ENCODE measurements at regions not wholly inside any gene's neighbourhood (a gene's known extent, or its start where the extent isn't known, plus 50 kb on each side); places are given as distances from the start of the nearest gene placed in this dataset.

DNA sequence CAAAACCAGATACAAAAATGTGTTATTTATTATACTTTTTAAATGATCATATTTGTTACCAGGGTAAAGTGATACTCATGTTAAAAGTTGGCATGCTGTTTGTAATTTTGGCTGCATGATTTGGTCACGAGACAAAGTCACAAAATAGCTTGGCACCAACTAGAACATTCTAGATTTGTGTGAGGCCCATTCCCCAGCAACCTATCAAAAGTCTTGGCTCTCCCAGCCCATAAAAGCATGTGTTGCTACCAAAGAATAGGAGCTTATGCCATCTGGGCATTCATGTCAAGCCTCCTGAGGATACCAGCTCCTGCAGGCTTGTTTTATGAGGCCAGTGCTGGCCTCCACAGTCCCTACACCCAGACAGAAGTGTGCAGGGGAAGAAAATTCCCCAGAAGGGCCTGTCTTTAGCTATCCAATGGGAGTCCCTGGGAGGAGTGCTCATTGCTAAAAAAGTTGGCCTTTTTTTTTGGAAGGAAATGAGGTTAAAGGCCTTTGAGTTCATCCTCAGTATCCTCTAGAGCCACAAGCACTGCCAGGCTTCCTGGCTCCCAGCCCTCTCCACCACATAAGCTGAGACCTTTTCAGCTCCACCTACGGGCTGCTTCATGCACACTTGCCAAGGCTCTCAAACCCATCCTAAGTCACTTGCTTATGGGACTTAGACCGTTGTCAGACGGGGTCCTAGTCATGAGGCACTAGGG, 211.9 kb upstream of the EOLA2 start (continued):
- TF ChIP-seq RCOR1 (IDR thresholded peaks at IDR 0.05; ENCODE audit: borderline replicate concordance in 1 of 2, low read depth in 2 of 2, low read length in 2 of 2) (no peak), HEY1 (CRISPR knock-in tag; IDR thresholded peaks at IDR 0.05; ENCODE audit: borderline replicate concordance) (no peak)
- TF ChIP-seq, protein P1, sequence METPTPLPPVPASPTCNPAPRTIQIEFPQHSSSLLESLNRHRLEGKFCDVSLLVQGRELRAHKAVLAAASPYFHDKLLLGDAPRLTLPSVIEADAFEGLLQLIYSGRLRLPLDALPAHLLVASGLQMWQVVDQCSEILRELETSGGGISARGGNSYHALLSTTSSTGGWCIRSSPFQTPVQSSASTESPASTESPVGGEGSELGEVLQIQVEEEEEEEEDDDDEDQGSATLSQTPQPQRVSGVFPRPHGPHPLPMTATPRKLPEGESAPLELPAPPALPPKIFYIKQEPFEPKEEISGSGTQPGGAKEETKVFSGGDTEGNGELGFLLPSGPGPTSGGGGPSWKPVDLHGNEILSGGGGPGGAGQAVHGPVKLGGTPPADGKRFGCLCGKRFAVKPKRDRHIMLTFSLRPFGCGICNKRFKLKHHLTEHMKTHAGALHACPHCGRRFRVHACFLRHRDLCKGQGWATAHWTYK (CRISPR knock-in tag; IDR thresholded peaks at IDR 0.05) = no peak

DNA sequence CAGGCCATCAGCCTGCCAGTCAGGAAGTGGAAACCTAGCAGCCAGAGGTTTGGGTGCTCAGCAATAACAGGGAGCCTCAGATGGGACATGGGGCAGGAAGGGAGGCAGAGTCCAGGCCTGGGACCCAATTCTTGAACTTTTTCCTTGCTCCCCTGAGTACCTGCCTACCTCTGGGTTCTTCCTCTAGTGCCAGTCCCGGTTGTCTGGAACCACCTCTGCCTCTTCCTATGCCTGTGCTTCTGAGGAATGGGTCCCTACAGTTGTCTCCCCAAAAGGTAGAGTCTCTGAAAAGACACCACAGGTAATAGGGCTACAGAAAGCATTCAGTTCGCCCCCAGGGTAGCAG, 212.4 kb upstream of the MAMLD1 start:
- Histone ChIP-seq H3K4me1 (replicated peaks in 1 of 2; ENCODE audit: control insufficient read depth in 2 of 2, insufficient read depth in 2 of 2, low read length in 2 of 2) (no peaks in the 10 kb centered on the region), H3K27ac (ENCODE audit: extremely low read depth, low read depth, low read length) (no peak overlapping the region), H2AFZ (ENCODE audit: low read depth, low read length) (no peak overlapping the region), H3K9ac (ENCODE audit: insufficient read depth in 1 of 2, low read depth in 2 of 2, low read length in 2 of 2) (no peak overlapping the region), H3K9me3 (replicated peaks; ENCODE audit: control insufficient read depth, insufficient read depth, low read depth, low read length) (no peaks in the 10 kb centered on the region), H3K36me3 (ENCODE audit: control insufficient read depth, insufficient read depth, low read length) (no peaks in the 10 kb centered on the region), H3K4me3 (no peak overlapping the region), H3K79me2 (ENCODE audit: control insufficient read depth, insufficient read depth, low read length) (no peaks in the 10 kb centered on the region), H3K27me3 (ENCODE audit: control insufficient read depth in 2 of 2, insufficient read depth in 2 of 2, low read length in 2 of 2) (no peaks in the 10 kb centered on the region; a peak in 1 of 5 replicates), H3K9me1 (ENCODE audit: control insufficient read depth, insufficient read depth, low read length) (no peaks in the 10 kb centered on the region), H3K4me2 (ENCODE audit: insufficient read depth, low read length) (no peak overlapping the region), H4K20me1 (replicated peaks; ENCODE audit: control insufficient read depth, insufficient read depth, low read length) (no peaks in the 10 kb centered on the region)
- no peak for ATAC-seq
- intact Hi-C loops (cut with micrococcal nuclease) (no loop called here), in situ Hi-C loops (cut with MboI) (no loop called here)
- no peak for TF ChIP-seq ETV1 (tag; conservative IDR thresholded peaks at IDR 0.05; ENCODE audit: low read depth)
- TF ChIP-seq ZNF316 (IDR thresholded peaks at IDR 0.05) = no peak
- TF ChIP-seq SRSF1 (IDR thresholded peaks at IDR 0.05; ENCODE audit: low read depth, low read length) = no peak
- TF ChIP-seq C11orf30 (IDR thresholded peaks at IDR 0.05; ENCODE audit: low read depth) = no peak
- TF ChIP-seq BMI1 (IDR thresholded peaks at IDR 0.05; ENCODE audit: low read length) = no peak
- TF ChIP-seq, protein P2, sequence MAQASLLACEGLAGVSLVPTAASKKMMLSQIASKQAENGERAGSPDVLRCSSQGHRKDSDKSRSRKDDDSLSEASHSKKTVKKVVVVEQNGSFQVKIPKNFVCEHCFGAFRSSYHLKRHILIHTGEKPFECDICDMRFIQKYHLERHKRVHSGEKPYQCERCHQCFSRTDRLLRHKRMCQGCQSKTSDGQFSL (CRISPR knock-in tag; IDR thresholded peaks at IDR 0.05) = no peak
- TF ChIP-seq, protein P2 (tag; IDR thresholded peaks at IDR 0.05) = no peak
- no peak for TF ChIP-seq TEAD4 (IDR thresholded peaks at IDR 0.05; ENCODE audit: low read length)
- no peak for TF ChIP-seq TEAD4 (CRISPR knock-in tag; IDR thresholded peaks at IDR 0.05; ENCODE audit: borderline replicate concordance)
- TF ChIP-seq ZNF76 (CRISPR knock-in tag; IDR thresholded peaks at IDR 0.05; ENCODE audit: borderline replicate concordance) = no peak
- no peak for TF ChIP-seq SOX6 (IDR thresholded peaks at IDR 0.05)
- TF ChIP-seq CHD1 (IDR thresholded peaks at IDR 0.05; ENCODE audit: low read length) = no peak
- TF ChIP-seq ZNF79 (CRISPR knock-in tag; IDR thresholded peaks at IDR 0.05; ENCODE audit: low read depth) = no peak
- TF ChIP-seq, protein P3, sequence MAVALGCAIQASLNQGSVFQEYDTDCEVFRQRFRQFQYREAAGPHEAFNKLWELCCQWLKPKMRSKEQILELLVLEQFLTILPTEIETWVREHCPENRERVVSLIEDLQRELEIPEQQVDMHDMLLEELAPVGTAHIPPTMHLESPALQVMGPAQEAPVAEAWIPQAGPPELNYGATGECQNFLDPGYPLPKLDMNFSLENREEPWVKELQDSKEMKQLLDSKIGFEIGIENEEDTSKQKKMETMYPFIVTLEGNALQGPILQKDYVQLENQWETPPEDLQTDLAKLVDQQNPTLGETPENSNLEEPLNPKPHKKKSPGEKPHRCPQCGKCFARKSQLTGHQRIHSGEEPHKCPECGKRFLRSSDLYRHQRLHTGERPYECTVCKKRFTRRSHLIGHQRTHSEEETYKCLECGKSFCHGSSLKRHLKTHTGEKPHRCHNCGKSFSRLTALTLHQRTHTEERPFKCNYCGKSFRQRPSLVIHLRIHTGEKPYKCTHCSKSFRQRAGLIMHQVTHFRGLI (CRISPR knock-in tag; IDR thresholded peaks at IDR 0.05) = no peak
- DNase-seq (ENCODE audit: extremely low read depth in 1 of 4, low spot score in 3 of 4) = no peak
- no TSS peak for BruUV-seq (replicated peaks)
- ChIA-PET CTCF (ENCODE audit: low intra/inter-chr PET ratio) (no interaction called here), POLR2A (no interaction called here)
- FAIRE-seq = no peak
- 0% methylated on average over 2 of the region's 2 CpGs for WGBS (ENCODE audit: insufficient coverage, low coverage, missing lambda C conversion rate)

Data from K562 (cell line).